ENCODE measurements at regions not wholly inside any gene's neighbourhood (a gene's known extent, or its start where the extent isn't known, plus 50 kb on each side); places are given as distances from the start of the nearest gene placed in this dataset.
"Not testable (repeated sequence)": the region's sequence is repeated elsewhere in the genome, so short reads cannot be mapped to it uniquely, and the experiment has no call there.

- DNase-seq, result not testable (repeated sequence)
Measured at GRCh38 chr4:160125576-160126287, 1022.9 kb downstream of the RAPGEF2 start.

DNA sequence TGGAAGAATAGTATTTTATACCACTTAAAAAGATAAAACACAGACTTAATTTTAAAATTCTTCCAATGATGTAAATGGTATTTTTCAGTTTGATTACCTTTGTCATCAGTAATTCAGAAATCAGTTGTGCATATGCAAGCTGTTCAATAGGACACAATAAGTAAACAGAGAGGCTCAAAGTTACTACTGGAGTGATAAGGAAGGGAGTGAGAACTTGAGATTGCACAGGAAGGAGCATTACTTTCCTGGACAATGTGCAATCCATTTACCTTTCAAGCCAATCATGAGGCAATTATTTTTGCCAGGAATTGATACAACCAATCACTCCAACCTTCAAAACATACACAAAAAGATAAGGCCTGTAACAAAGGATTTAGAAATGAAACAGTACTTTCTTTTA, 1024.3 kb downstream of the RAPGEF2 start:
- DNase-seq, result no peak

GRCh38 chr4:160129439-160129838, 1026.6 kb downstream of the RAPGEF2 start:
- DNase-seq, result no peak

- no peak for DNase-seq
Measured at GRCh38 chr4:160136021-160136420, 1033.1 kb downstream of the RAPGEF2 start.

- no peak for DNase-seq
Measured at GRCh38 chr4:160141206-160141605, 1038.3 kb downstream of the RAPGEF2 start.

GRCh38 chr4:160142579-160142978, 1039.7 kb downstream of the RAPGEF2 start:
- DNase-seq, result no peak

- no peak for DNase-seq
Measured at GRCh38 chr4:160143574-160143973, 1040.7 kb downstream of the RAPGEF2 start.

DNA sequence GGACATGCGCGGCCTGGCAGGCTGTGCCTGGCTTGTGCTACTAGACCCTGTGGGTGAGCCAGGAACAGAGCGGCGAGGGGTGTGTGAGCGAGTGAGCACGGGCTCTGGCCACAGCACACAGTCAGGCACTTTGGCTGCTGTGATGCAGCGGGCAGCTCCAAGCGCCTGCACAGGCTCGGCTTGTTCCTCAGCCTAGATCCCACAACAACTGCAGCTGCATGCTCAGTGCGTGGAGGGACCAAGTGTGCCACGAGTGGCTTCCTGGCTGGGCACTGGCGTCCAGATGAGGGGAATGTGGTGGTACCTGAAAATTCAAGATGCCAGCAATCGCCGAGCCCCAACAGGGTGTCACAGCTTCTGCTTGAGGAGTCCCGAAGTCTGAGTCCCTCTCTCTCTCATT, 1056.6 kb downstream of the RAPGEF2 start:
- DNase-seq, result no peak

- DNase-seq, result no peak
Measured at GRCh38 chr4:160161026-160161425, 1058.1 kb downstream of the RAPGEF2 start.

DNA sequence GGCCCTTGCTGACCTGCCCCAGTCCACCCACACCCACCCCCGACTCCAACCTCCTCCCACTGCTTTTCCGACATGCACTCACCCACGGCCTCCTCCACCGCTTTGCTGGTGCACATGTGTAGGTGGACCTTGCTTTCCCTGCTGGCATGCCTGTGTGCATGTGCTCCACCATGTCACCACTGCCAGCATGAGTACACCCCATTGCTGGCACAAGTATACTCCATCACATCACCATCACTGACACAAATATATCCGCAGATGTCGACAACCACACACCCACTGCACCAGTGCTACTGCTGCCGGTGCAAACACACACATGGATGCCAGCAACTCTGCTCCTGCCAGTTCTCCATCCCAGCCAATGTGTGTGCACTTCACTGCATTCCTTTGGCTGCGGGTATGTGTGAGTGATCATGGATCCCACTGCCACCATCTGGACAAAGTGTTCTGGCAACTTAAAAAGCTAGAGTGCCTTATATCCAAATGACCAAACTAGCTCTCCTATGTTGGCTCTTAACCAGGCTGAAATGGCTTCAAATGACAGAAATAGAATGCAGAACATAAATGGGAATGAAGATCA, 1072.3 kb downstream of the RAPGEF2 start:
- DNase-seq, result no peak

GRCh38 chr4:160180211-160180610, 1077.3 kb downstream of the RAPGEF2 start:
- DNase-seq, result no peak

- DNase-seq, result no peak
Measured at GRCh38 chr4:160182727-160183126, 1079.8 kb downstream of the RAPGEF2 start.

- no peak for DNase-seq
Measured at GRCh38 chr4:160184884-160185283, 1082.0 kb downstream of the RAPGEF2 start.

DNA sequence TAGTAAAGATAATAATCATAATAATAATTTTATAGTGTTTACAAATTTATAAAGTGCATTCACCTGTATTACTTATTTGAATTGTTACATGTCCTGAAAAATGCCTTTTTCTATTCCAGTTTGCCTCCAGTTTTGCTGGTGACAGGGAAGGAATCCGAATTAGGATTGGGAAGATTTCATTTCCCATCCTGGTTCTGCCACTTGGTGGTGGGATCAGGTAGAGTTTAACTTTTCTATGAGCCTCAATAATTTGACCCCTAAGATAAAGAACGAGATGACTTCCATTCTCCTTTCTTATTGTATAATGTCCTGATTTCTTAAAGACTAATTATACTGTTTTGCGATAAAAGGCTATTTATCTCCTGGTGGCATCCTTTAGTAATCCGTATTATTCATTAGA, 1090.9 kb downstream of the RAPGEF2 start:
- DNase-seq, result no peak

DNA sequence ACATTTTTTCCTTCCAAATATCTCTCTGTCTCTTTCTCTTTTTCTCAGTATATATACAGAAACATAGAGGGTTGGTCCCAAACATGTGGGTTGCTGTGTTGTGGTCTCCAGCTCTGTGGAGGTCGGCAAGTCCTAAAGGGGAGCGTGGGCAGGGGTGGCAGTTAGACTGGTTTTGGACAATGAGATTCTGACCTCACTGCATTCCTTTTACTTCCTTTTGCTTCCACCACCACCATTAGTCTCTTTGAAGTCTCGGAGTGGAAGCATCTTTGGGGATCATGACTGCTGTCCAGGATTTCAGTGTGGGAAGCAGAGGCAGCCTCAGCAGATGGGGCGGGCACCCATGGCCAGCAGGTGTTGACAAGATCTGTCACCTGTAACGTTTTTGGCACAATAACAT, 1091.8 kb downstream of the RAPGEF2 start:
- no peak for DNase-seq

- DNase-seq, result no peak
Measured at GRCh38 chr4:160202802-160203201, 1099.9 kb downstream of the RAPGEF2 start.

- DNase-seq, result no peak
Measured at GRCh38 chr4:160212078-160212477, 1109.2 kb downstream of the RAPGEF2 start.

- DNase-seq, result no peak
Measured at GRCh38 chr4:160213366-160213765, 1110.5 kb downstream of the RAPGEF2 start.

- no peak for DNase-seq
Measured at GRCh38 chr4:160217352-160217751, 1114.5 kb downstream of the RAPGEF2 start.

DNA sequence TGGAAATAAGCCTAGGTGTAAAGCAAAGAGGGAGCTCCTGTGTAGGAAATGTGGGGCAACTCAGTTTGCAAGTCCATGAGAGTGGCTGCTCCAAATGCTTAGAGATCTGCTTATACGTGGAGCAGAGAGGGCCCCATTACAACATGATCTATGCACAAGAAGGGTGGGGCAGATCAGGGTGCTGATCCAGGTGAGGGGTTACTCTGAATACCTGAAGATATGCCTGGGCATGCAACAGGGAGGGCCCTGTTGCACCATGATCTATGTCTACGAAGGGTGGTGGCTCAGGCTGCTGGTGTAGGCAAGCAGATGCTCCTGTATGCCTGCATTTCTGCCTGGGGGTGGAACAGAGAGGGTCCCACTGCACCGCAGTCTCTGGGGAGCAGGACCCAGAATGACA, 1121.2 kb downstream of the RAPGEF2 start:
- DNase-seq, result no peak

- DNase-seq, result no peak
Measured at GRCh38 chr4:160233141-160233540, 1130.3 kb downstream of the RAPGEF2 start.

DNA sequence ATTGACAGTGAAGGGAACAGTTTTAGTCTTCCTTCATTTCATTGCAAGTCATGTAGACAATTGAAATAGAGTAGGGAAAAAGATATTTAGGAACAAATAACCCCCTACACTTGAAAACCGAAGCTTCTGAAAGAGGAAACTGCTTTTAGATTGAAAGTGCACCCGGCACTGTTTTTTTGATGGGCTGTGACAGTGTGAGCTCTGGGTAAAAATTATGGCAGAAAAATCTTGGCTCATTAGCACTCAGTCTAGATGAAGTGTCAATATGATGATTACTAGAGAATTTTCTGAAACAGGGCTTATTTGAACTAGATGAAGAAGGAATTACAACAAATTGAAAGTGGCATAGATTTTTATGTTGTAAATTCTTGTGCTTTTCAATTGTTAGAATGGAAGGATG, 1132.4 kb downstream of the RAPGEF2 start:
- DNase-seq, result no peak

DNA sequence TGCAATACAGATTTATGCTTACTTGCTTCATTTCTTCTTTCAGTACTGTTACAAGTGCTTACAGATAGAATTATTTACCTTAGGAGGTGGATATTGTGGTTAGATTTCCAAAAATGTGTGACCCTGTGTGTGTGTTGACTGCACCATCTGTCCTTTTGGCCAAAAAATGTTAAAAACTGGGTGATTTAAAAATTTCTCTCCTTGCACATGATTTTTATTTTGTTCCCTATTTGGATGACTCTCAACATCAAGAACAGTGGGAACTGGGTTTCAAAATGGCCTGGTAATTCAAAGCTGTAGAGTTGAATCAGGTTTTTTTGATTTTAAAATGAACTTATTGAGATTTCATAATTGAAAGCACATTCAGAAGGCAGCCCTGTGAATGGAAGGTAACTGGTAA, 1132.9 kb downstream of the RAPGEF2 start:
- DNase-seq, result no peak

- no peak for DNase-seq
Measured at GRCh38 chr4:160238790-160239189, 1135.9 kb downstream of the RAPGEF2 start.

DNA sequence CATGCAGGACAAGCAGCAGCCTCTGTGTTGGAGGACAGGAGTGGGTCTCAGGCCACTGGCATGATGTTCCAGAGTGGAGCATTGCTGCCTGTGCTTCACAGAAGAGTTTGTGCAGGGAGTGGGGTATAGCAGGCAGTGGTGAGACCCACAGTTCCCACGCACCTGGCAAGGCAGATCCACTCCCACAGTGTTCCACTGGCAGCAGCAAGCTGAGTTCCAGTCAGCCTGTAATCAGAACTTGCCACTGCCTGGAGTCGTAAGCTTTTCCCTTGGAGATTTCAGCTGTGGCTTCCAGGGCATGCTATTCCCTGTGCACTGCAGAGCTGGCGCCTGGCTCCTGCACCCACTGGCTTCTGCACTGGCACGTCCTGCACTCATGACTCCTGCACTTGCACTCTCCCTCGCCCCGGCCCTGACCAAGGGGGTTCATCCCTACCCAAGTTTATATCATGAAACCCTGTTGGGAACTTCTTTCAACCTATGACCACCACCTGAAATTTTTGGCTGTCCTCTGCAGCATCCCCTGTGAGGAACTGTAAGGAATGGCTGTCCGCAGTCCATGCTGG, 1144.3 kb downstream of the RAPGEF2 start:
- no peak for DNase-seq
